HG02943 (cell line): ENCODE measurements at regions not wholly inside any gene's neighbourhood (a gene's known extent, or its start where the extent isn't known, plus 50 kb on each side); places are given as distances from the start of the nearest gene placed in this dataset.

Source experiments
- ATAC-seq: cut with Tn5 transposase; IDR thresholded peaks from one replicate; pipeline ENCODE4 v1.9.1; 2021; ENCODE audit warnings: mild to moderate bottlenecking, low read depth, moderate library complexity; ENCODE audit not compliant: unreplicated experiment

- ATAC-seq = no peak
These were observed 51.5 kb upstream of the ARID1B start for GRCh38 chr6:156725712-156726111.

DNA sequence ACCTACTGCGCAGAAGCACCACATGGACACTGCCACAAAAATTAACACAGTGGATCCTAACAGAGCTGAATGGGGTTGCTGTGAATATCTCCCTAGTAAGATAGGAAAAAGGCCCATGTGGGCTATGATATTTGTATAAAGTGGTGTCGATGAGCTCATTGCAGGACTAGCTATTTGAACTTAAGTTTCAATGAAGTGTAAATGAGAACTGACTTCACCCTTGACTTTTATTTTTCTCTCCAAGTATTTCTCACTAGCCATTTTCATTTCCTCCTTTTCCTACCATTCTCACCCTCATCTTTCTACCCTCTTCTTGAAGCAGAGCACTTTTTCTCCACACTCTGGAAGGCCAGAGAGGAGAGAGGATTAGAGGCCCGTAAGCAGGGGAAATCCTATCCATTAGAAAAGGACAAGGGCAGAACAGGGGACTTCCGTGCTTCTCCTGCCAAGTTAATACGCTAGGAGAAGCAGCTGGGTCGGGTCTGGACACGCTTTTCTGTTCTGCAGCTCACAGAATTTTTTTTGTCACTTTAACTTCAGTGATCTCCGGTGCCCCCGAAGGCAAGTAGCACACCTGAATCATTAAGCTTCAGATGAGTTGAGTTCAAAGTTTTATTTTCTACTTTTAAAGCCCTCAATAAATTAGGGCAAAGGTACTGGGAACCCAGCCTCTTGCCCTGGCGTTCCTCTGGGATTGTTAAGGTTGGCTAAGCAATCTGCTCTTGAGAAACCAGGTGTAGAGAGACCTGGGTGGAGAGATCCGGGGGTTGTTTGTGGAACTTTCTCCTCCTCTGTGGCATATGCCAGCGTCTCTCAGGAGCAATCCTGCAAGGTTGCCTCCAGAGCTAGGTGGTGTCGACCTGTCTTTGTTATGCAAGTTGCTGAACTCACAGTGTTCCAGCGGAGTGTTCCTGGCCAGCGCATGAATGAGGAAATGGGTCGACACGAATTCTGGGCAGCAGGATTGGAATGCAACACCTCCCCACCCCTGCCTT, 56.2 kb upstream of the ARID1B start:
- no peak for ATAC-seq

- ATAC-seq = peak; percentile 72
These were observed 57.2 kb upstream of the ARID1B start for GRCh38 chr6:156719720-156720563.

- ATAC-seq = no peak
These were observed 57.8 kb upstream of the ARID1B start for GRCh38 chr6:156719395-156719719.

GRCh38 chr6:156718647-156719394, 58.4 kb upstream of the ARID1B start:
- ATAC-seq = no peak

DNA sequence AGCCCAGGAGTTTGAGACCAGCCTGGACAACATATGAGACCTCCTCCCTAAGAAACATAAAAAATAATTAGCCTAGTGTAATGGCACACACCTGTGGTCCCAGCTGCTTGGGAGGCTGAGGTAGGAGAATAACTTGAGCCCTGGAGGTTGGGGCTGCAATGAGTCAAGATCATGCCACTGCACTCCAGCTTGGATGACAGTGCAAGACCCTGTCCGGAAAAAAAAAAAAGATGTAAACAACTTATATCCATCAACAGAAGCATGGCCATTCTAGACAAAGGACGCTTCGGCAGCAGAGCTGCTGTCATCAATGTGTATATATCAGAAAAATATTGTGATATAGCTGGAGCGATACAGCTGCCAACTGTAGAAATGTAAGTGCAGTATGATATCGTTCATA, 59.6 kb upstream of the ARID1B start:
- ATAC-seq = no peak

GRCh38 chr6:156715839-156716238, 61.3 kb upstream of the ARID1B start:
- ATAC-seq = no peak

- no peak for ATAC-seq
These were observed 63.6 kb upstream of the ARID1B start for GRCh38 chr6:156713548-156713947.

DNA sequence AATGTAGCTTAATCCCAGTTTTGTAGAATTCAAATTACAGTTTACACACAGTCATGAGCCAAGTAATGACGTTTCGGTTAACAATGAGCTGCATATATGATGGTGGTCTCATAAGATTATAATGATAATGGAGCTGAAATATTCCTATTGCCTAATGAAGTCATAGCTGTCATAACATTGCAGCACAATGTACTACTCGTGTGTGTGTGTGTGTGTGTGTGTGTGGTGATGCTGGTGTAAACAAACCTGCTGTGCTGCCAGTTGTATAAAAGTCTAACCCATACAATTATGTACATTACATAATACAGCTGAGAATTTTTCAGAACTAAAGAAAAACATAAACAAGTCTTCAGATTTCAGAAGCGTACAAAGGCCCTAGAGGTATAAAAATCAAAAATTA, 66.7 kb upstream of the ARID1B start:
- ATAC-seq = no peak

GRCh38 chr6:156707818-156708217, 69.4 kb upstream of the ARID1B start:
- no peak for ATAC-seq

DNA sequence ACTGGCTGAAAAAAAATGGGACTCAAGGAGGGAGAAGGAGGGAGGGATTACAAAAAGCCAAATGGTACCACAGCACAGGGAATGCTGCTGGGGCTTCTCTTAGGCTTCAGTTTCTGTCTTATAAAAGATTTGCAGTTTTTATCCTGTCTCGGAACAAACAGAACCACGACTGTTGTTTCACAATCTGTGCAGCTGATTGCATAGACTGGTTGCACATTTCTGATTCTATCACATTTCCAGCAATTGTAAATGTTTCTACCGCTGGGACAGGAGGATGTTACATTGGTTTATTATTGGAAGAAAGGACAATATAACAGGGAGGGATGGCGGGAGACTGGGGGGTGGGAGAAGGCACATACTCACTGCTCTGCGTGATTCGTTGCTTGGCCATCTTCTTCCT, 73.5 kb upstream of the ARID1B start:
- ATAC-seq = no peak

- no peak for ATAC-seq
These were observed 75.2 kb upstream of the ARID1B start for GRCh38 chr6:156701966-156702365.

GRCh38 chr6:156700440-156701057, 76.6 kb upstream of the ARID1B start:
- no peak for ATAC-seq

DNA sequence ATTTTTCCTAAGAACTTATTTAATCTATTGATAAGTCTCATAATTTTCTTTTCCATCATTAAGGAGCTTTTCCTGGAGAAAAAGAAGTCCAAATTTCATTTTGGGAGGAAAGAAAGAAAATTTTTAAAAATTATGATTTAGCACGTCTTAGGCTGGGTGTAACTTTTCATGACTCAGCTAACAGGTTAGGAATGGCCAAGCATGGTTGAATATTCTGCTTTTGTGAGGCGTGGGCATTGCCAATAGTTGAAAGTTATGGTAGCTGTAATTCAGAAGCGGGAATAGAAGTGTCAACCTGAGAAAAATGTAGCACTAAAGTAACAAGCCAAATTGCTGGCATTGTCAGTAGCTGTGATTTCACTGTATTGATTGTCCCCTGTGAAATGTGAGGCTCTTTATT, 77.2 kb upstream of the ARID1B start:
- ATAC-seq = no peak

- no peak for ATAC-seq
These were observed 78.2 kb upstream of the ARID1B start for GRCh38 chr6:156699017-156699421.

DNA sequence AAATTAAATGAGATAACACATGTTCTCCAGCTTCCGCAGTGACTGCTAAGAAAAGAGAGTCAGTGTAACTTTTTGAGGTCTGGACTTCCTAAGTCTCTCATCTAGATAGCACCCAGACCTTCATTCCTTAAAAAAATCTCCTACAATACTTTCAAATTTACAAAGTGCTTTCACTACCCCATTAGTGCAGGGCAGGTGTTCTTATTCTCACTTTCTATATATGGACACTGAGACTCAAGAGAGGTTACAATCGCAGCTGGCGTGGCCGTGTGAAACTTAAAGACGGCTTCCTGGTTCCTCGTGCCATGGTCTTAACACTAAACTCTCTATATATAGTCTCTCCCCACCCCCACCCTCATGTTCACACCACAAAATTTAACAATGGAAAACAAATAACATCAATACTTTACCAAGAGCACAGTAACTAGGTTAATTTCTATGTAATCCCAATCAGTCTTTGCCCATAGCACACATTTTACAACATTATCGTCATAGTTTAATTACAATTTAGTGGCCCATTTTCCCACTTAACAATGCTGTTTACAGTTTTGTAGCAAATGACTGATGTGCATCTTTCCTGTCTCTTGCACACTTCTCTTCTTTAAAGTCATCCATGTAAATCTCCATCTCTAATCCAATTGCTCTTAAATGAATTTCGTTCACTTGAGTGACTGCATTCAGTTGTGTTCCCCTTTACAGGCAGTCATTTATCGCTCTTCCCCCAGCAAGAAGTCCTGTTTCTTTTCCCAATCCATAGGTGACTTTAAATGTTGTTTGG, 78.8 kb upstream of the ARID1B start:
- ATAC-seq = peak; percentile 81

- no peak for ATAC-seq
These were observed 79.8 kb upstream of the ARID1B start for GRCh38 chr6:156697225-156697830.

DNA sequence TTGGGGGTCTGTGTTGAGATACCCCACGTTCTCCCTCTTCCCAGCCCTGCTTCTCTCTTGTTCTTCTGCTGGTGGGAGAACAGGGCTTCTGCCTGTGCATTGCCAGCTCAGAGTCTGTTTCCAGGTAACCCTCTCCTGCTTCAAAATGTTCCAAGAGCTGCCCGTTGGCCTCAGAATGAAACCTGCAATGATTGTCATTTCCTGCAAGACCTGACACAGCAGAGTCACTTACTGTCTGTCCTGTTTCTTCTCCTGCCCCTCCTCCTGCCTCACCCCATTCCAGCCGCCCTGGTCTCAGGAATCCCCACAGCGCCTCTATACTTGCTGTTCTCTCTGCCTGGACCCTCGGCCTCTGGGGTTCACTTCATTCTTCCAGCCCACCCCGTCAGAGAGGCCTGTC, 81.4 kb upstream of the ARID1B start:
- no peak for ATAC-seq

DNA sequence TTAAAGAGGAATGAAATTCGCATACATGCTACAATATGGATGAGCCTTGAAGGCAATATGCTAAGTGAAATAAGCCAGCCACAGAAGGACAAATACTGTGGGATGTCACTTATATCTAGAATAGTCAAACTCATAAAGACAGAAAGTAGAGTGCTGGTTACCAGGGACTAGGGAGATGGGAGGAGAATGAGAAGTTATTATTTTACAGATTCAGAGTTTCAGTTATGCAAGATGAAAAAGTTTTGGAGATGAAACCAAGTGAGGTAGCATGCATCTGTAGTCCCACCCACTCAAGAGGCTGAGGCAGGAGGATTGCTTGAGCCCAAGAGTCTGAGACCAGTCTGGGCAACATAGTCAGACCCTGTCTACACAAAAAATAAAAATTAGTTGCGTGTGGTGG, 82.5 kb upstream of the ARID1B start:
- no peak for ATAC-seq
